GM12874 (cell line): ENCODE measurements at regions not wholly inside any gene's neighbourhood (a gene's known extent, or its start where the extent isn't known, plus 50 kb on each side); places are given as distances from the start of the nearest gene placed in this dataset.

Source experiments
- TF ChIP-seq, protein P1 (sequence below): IDR thresholded peaks from 2 replicates; pipeline ENCODE4 v1.5.1; 2011; ENCODE audit warnings: low read depth, mild to moderate bottlenecking, control low read depth, low read length, moderate library complexity; ENCODE audit not compliant: insufficient read depth

DNA sequence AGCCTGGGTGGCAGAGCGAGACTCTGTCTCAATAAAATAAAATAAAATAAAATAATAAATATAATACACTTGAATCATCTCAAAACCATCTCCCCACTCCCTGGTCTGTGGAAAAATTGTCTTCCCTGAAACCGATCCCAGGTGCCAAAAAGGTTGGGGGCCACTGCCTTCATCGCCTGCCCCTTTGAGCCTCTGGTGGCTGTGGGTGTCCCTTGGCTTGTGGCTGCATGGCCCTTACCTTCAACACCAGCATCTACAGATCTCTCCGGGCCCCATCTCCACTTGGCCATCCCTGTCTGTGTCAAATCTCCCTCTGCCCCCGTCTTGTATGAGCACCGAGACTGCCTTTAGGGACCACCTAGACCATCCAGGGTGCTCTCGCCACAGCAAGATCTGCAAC is 177.3 kb downstream of the SEC14L1 start:
- TF ChIP-seq, protein P1, sequence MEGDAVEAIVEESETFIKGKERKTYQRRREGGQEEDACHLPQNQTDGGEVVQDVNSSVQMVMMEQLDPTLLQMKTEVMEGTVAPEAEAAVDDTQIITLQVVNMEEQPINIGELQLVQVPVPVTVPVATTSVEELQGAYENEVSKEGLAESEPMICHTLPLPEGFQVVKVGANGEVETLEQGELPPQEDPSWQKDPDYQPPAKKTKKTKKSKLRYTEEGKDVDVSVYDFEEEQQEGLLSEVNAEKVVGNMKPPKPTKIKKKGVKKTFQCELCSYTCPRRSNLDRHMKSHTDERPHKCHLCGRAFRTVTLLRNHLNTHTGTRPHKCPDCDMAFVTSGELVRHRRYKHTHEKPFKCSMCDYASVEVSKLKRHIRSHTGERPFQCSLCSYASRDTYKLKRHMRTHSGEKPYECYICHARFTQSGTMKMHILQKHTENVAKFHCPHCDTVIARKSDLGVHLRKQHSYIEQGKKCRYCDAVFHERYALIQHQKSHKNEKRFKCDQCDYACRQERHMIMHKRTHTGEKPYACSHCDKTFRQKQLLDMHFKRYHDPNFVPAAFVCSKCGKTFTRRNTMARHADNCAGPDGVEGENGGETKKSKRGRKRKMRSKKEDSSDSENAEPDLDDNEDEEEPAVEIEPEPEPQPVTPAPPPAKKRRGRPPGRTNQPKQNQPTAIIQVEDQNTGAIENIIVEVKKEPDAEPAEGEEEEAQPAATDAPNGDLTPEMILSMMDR: no peak

DNA sequence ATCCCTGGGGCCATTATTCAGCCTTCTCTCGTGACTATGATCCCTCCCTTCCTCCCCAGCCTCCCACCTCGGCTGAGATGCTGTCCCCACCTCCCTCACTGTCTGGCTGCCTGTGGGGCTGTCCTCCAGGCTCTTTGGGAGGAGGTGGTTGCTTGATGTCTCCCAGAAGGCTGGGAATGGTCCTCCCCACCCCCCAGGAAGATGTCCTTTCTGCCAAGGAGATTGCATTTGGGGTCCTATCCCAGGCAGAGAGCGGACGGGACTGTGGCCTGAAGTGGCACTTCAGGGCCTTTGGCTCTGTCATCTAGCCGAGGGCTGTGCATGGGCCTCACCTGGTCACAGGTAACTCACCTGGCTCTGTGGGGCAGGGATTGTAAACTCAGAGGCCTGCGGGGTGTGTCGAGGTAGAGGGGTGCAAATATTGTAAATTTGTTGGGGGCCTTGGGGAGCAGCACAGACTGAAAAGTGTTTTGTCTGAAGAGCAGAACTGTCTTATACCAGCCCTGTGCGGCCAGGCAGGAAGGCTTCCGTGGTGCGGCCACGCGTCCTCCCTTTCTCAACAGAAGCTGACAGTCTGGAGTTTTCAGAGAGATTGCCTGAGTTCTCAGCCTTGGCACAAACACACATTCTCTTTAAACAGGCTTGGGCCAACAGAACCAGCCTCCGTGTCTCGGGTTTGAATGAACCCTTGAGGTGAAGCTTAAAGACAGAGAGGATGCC is 177.9 kb downstream of the SEC14L1 start:
- TF ChIP-seq, protein P1: no peak

DNA sequence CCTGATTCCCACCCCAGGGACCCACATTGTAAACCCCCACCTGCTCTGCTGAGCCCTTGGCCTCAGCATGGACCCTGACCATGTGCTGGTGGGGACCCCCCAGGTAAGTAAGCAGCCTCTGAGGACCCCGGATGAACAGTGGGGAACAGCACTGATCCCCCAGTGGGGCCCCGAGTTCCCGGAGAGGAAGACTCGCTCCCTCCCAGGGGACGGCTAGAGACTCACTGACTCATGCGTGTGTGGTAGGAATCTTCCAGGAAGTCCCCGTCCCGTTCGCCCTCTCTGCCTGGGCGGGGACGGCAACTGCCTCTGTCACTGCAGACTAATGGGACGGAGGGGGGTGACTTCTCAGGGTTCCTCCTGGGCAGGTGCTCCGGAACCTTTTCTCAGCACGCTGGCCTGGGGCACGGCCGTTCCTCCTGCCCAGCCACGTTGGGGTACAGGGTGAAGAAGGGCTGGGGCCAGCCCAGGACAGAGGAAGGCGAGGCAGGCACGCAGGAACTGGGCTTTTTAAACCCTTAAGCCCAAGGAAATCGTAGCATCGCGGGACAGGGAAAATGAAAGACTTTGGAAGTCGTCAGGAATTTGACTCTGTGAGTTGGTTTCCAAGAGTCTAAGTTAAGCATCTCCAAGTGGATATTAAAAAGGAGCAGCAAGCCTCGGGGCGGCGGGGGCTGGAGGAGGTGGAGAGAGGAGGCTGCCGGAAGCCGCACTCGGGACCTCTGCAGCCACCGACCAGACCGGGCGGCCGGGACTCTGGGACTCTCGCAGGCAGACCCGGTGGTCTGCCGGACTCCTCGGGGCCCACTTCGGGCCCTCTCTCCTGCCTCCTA is 178.7 kb downstream of the SEC14L1 start:
- TF ChIP-seq, protein P1: no peak

DNA sequence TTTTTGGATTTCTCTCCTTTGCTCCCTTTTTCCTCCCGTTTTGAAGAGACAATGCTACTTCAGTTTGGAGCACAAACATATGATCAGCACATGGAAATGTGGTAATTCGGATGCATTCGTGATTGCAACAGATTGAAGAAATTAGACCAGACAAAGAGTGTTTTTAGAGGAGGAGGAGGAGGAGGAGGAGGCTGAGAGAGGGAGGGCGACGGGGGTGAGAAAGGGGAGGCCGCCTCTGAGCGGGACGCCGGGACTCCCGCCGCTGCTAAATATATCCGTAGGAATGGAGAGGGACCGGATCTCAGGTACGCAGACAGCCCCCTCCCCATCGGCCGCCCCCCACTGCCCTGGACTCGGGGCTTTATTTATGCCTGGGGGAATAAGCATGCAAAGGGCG is 179.3 kb downstream of the SEC14L1 start:
- TF ChIP-seq, protein P1: no peak

DNA sequence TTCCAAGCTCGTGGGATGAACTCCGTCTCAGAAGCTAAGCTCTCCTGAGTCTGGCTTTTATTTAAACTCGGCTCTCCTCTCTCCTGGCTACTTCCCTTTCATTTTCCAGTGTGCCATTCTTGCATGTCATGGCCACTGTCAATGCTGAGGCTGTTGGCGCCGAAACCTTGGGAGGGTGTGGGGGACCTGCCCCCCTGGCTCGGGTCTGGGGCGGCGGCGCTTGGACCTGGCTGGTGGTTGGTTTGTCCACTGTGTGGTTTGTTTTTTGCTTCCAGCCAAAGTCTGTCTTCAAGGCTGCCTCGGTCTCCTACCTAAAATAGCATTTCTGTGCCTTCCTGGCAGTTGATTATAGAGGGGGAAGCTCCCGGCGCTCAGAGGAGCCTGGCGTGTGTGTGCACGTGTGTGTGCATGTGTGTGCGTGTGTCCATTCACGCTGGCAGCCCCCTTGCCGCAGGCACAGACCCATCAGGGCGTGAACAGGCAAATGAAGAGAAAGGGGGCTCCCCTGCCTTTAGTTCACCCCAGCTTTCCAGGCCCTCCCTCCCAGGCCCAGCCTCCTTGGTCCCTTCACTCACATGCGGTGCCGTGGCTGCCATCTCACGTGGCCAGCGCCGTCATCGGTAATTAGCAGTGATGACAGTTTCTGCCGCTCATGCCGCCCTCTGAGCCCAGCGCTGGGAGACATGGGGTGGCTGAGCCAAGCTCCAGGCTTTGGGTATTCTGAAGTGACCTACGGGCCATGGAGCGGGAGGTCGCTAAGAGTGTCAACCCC is 179.9 kb downstream of the SEC14L1 start:
- TF ChIP-seq, protein P1: no peak

DNA sequence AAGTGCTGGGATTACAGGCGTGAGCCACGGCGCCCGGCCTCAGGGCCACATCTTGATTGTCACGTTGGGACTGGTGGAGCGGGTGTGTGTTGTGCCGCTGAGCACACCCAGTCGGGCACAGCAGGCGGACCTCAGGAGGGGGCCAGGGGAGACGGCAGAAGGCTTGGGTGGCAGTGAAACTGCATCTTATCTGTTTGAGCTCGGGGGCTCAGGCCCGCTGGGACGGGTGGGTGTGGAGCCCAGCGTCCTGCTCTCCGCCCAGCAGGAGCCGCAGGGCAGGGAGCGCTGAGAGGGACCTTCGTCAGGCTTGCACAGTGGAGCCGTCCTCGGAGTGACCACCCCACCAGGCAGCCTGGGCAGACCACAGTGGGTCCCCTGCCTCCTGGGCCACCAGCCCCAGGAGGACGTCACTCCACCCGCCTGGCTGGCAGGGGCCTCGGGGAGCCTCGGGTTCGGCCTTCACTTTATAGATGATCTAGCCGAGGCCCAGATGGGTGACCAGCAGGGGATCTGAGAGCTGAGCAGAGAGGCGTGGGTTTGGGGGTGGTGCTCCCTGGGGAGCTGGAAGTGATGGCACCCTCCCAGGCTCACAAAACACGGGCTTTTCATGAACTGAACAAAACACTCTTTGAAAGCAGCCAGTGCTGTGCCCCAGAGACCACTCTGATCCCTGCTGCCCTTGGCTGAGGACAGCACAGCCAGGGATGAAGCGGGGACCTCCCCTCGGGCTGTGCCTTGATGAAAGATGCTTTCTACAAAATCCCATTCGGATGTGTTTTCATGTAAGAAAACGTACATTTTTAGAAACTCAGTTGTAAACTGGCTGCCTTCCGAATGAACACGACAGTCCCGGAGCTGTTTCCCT is 181.1 kb downstream of the SEC14L1 start:
- TF ChIP-seq, protein P1: no peak
